CD4-positive, alpha-beta T cell (primary cell): ENCODE measurements at regions not wholly inside any gene's neighbourhood (a gene's known extent, or its start where the extent isn't known, plus 50 kb on each side); places are given as distances from the start of the nearest gene placed in this dataset.
"Not testable (repeated sequence)": the region's sequence is repeated elsewhere in the genome, so short reads cannot be mapped to it uniquely, and the experiment has no call there.

Experiments
- ATAC-seq: fragments of 200-7000 bp; cut with Tn5 transposase; one replicate; pipeline ENCODE4 v1.10.0; 2022; ENCODE audit warnings: mild to moderate bottlenecking; ENCODE audit not compliant: poor library complexity
- CTCF ChIA-PET: fragments of 350-600 bp; sonication (Branson Sonifier 250); formaldehyde crosslinking; loops from one replicate; lab custom pipeline; 2021; ENCODE audit warnings: antibody characterized with exemption, inconsistent platforms; lab: Charles Lee
- POLR2A ChIA-PET: fragments of 350-600 bp; sonication (Branson Sonifier 250); formaldehyde crosslinking; loops from one replicate; lab custom pipeline; 2021; ENCODE audit warnings: antibody characterized with exemption, inconsistent platforms; lab: Charles Lee
- DNase-seq, 14 experiments: peaks; one replicate each; pipeline ENCODE4 v3.0.0-alpha.2; 2013 to 2020; ENCODE audit warnings: mixed read lengths in 2 of 14
- H3K27ac ChIP-seq, 2 donors: one replicate each; pipeline versions ENCODE4 v1.5.1 to v1.7.0; 2013; ENCODE audit warnings: low read length in 2 of 2, low read depth in 1 of 2, mild to moderate bottlenecking in 1 of 2
- H3K27me3 ChIP-seq, 2 experiments: 1 replicate in 1 of 2; 2 replicates in 1 of 2; pipeline versions ENCODE4 v1.6.1 to v1.7.0; 2013; ENCODE audit warnings: low read length in 2 of 2, control low read depth in 1 of 2, mild to moderate bottlenecking in 1 of 2, moderate library complexity in 1 of 2; ENCODE audit not compliant: insufficient read depth in 2 of 2, control insufficient read depth in 1 of 2
- H3K36me3 ChIP-seq: one replicate; pipeline ENCODE4 v1.6.1; 2013; ENCODE audit warnings: low read length, control low read depth; ENCODE audit not compliant: insufficient read depth
- H3K4me1 ChIP-seq: one replicate; pipeline ENCODE4 v1.6.1; 2013; ENCODE audit warnings: low read length, control low read depth; ENCODE audit not compliant: insufficient read depth
- H3K4me3 ChIP-seq: one replicate; pipeline ENCODE4 v1.5.1; 2013; ENCODE audit warnings: mild to moderate bottlenecking, low read length, moderate library complexity
- H3K9me3 ChIP-seq, 2 experiments: 1 replicate in 1 of 2; 2 replicates in 1 of 2; pipeline versions ENCODE4 v1.6.1 to v1.7.0; 2013; ENCODE audit warnings: low read length in 2 of 2, mild to moderate bottlenecking in 2 of 2, control low read depth in 1 of 2, moderate library complexity in 1 of 2; ENCODE audit not compliant: control insufficient read depth in 1 of 2, insufficient read depth in 1 of 2
- H3K27ac Mint-ChIP-seq: one replicate; pipeline ENCODE4 v1.8.0; 2020; ENCODE audit warnings: mixed read lengths
- H3K27me3 Mint-ChIP-seq: one replicate; pipeline ENCODE4 v1.8.0; 2021; ENCODE audit warnings: mixed read lengths
- H3K36me3 Mint-ChIP-seq: one replicate; pipeline ENCODE4 v1.8.0; 2021; ENCODE audit warnings: low read depth, mixed read lengths
- H3K4me1 Mint-ChIP-seq: one replicate; pipeline ENCODE4 v1.8.0; 2021; ENCODE audit warnings: low read depth, mixed read lengths
- H3K4me3 Mint-ChIP-seq: one replicate; pipeline ENCODE4 v1.8.0; 2020; ENCODE audit warnings: mild to moderate bottlenecking, mixed read lengths
- H3K9me3 Mint-ChIP-seq: one replicate; pipeline ENCODE4 v1.8.0; 2020; ENCODE audit warnings: mixed read lengths
- intact Hi-C, 2 experiments: fragments of 100-400 bp; cut with DNase I in 1 of 2; cut with micrococcal nuclease in 1 of 2; formaldehyde crosslinking; loops; one replicate each; pipeline versions ENCODE4 v1.15.1 to v1.9.0; 2023 to 2025; cut with DNase I, micrococcal nuclease
- TF ChIP-seq, protein P1 (sequence below): fragments of 200-600 bp; IDR thresholded peaks from one replicate; pipeline ENCODE4 v1.8.0; 2022; ENCODE audit warnings: antibody characterized with exemption, mild to moderate bottlenecking

DNA sequence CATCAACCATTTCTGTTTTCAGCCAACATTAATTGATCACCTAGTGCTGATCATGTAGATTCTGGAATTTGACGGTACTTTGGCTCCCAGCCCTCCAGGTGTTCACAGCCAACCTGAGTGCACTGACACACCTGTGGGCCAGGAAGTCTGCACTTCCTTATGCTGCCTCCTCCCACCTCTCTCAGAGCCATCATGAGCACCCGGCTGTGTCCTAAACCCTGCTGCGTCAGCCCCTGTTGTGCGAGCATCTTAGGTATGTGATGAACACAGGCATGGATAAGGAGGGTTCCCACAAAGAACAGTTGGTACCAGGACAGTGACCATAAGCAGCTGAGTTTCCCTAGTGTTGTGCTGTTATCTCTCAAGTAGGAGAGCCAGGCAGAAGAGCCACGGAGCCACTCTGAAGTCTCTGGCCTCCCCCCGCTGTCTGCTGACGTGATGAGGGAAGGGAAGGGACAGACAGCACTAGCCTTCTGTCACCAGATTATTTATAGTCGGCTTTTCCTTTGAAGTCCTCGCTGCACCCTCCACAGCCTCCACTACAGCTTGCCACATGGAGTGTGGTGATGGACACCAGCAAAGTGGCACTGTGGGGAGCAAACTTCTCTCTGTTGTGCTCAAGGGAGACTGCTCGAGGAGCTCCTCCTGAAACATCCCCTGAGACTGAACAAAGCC lies 162.8 kb upstream of the ANKFN1 start:
- ChIA-PET CTCF (no interaction called here), POLR2A (no interaction called here)
- H3K9me3 Mint-ChIP-seq: peaks cover 7% of the 10 kb centered on the region
- H3K4me1 ChIP-seq: no peaks in the 10 kb centered on the region
- H3K27ac Mint-ChIP-seq: no peak overlapping the region
- H3K9me3 ChIP-seq: peaks cover 9 to 13% of the 10 kb centered on the region in 2 experiments
- DNase-seq (no peak), ATAC-seq (no peak)
- H3K4me3 Mint-ChIP-seq: no peak overlapping the region
- no peak overlapping the region for H3K4me3 ChIP-seq
- H3K36me3 ChIP-seq: no peaks in the 10 kb centered on the region
- no peak overlapping the region for H3K27ac ChIP-seq
- no peaks in the 10 kb centered on the region for H3K4me1 Mint-ChIP-seq
- no peaks in the 10 kb centered on the region for H3K36me3 Mint-ChIP-seq
- intact Hi-C loops: no loop called here
- peaks cover 0 to 3% of the 10 kb centered on the region in 2 experiments for H3K27me3 ChIP-seq
- TF ChIP-seq, protein P1, sequence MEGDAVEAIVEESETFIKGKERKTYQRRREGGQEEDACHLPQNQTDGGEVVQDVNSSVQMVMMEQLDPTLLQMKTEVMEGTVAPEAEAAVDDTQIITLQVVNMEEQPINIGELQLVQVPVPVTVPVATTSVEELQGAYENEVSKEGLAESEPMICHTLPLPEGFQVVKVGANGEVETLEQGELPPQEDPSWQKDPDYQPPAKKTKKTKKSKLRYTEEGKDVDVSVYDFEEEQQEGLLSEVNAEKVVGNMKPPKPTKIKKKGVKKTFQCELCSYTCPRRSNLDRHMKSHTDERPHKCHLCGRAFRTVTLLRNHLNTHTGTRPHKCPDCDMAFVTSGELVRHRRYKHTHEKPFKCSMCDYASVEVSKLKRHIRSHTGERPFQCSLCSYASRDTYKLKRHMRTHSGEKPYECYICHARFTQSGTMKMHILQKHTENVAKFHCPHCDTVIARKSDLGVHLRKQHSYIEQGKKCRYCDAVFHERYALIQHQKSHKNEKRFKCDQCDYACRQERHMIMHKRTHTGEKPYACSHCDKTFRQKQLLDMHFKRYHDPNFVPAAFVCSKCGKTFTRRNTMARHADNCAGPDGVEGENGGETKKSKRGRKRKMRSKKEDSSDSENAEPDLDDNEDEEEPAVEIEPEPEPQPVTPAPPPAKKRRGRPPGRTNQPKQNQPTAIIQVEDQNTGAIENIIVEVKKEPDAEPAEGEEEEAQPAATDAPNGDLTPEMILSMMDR: no peak
- H3K27me3 Mint-ChIP-seq: no peaks in the 10 kb centered on the region

DNA sequence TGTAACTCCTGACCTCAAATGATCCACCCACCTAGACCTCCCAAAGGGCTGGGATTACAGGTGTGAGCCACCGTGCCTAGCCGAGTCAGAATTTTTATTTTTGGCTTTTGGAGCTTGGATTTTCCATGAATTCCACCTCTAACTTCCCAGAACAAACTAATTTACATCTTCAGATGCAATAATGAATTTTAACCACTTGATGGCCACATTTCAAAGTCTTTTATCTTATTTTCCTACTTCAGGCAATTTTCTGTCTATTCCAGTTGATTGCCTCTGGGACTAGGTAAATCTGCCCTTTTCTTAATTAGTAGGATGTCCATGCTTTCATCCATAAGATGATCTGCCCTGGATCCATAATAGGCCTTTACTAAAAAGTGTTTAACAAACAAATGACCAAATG lies 156.4 kb upstream of the ANKFN1 start:
- Histone ChIP-seq H3K27me3 (no peaks in the 10 kb centered on the region), H3K4me3 (no peak overlapping the region), H3K36me3 (no peaks in the 10 kb centered on the region), H3K4me1 (no peaks in the 10 kb centered on the region), H3K27ac (no peak overlapping the region), H3K9me3 (peaks cover 7 to 9% of the 10 kb centered on the region in 2 experiments)
- no peak for DNase-seq
- ChIA-PET POLR2A (no interaction called here), CTCF (no interaction called here)
- H3K9me3 Mint-ChIP-seq: peaks cover 7% of the 10 kb centered on the region
- H3K4me3 Mint-ChIP-seq: no peak overlapping the region
- H3K27me3 Mint-ChIP-seq: no peaks in the 10 kb centered on the region
- no peak for ATAC-seq
- intact Hi-C loops: no loop called here
- no peaks in the 10 kb centered on the region for H3K36me3 Mint-ChIP-seq
- TF ChIP-seq, protein P1: no peak
- H3K27ac Mint-ChIP-seq: no peak overlapping the region
- H3K4me1 Mint-ChIP-seq: peaks cover 8% of the 10 kb centered on the region

DNA sequence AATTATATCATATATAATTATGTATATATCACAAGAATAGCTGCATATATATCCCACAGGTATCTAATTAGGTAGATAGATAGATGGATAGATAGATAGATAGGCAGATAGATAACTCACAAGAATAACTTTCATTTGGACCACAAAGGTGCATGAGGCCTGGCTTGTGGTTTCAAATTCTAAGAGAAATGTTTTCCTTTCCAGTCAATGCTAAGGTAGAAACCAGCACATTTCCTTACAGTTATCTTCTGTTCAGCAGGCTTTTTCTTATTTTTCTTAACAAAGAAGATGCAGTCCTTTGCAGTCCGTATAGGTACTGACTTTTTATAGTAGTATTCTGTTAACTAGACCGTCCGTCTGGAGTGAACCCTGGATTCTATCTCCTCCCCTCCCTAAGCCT lies 152.9 kb upstream of the ANKFN1 start:
- Mint-ChIP-seq H3K4me1 (peaks cover 13% of the 10 kb centered on the region), H3K27me3 (no peaks in the 10 kb centered on the region), H3K27ac (no peak overlapping the region), H3K9me3 (no peaks in the 10 kb centered on the region), H3K36me3 (no peaks in the 10 kb centered on the region), H3K4me3 (no peak overlapping the region)
- DNase-seq (no peak), ATAC-seq (no peak)
- POLR2A ChIA-PET: interaction anchor here (0.7 kb wide), 1 partner anchor 10 kb away, joined by 5 read pairs; no protein-coding TSS in a partner anchor
- TF ChIP-seq, protein P1: no peak
- no peak overlapping the region for H3K4me3 ChIP-seq
- no peaks in the 10 kb centered on the region for H3K36me3 ChIP-seq
- no peak overlapping the region for H3K27ac ChIP-seq
- intact Hi-C loops: no loop called here
- H3K27me3 ChIP-seq: no peaks in the 10 kb centered on the region
- no peaks in the 10 kb centered on the region for H3K9me3 ChIP-seq
- no peaks in the 10 kb centered on the region for H3K4me1 ChIP-seq
- CTCF ChIA-PET: no interaction called here

DNA sequence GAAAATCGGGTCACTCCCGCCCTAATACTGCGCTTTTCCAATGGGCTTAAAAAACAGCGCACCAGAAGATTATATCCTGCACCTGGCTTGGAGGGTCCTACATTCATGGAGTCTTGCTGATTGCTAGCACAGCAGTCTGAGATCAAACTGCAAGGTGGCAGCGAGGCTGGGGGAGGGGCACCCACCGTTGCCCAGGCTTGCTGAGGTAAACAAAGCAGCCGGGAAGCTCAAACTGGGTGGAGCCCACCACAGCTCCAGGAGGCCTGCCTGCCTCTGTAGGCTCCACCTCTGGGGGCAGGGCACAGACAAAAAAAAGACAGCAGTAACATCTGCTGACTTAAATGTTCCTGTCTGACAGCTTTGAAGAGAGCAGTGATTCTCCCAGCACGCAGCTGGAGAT lies 150.6 kb upstream of the ANKFN1 start:
- POLR2A ChIA-PET: interaction anchor here (0.6 kb wide), 1 partner anchor 118 kb away, joined by 3 read pairs; no protein-coding TSS in a partner anchor
- H3K4me1 Mint-ChIP-seq: peaks cover 13% of the 10 kb centered on the region
- intact Hi-C loops, ATAC-seq, H3K27me3 ChIP-seq, H3K27ac ChIP-seq, H3K4me1 ChIP-seq, H3K36me3 Mint-ChIP-seq, CTCF ChIA-PET, H3K27ac Mint-ChIP-seq, H3K36me3 ChIP-seq, H3K9me3 ChIP-seq, H3K4me3 ChIP-seq, H3K4me3 Mint-ChIP-seq, H3K27me3 Mint-ChIP-seq, H3K9me3 Mint-ChIP-seq: not testable (repeated sequence)
- peak in 8 of 14 experiments; percentile 3 to 43 (median 17) for DNase-seq
